ENCODE measurements at regions not wholly inside any gene's neighbourhood (a gene's known extent, or its start where the extent isn't known, plus 50 kb on each side); places are given as distances from the start of the nearest gene placed in this dataset.
"Not testable (repeated sequence)": the region's sequence is repeated elsewhere in the genome, so short reads cannot be mapped to it uniquely, and the experiment has no call there.

DNA sequence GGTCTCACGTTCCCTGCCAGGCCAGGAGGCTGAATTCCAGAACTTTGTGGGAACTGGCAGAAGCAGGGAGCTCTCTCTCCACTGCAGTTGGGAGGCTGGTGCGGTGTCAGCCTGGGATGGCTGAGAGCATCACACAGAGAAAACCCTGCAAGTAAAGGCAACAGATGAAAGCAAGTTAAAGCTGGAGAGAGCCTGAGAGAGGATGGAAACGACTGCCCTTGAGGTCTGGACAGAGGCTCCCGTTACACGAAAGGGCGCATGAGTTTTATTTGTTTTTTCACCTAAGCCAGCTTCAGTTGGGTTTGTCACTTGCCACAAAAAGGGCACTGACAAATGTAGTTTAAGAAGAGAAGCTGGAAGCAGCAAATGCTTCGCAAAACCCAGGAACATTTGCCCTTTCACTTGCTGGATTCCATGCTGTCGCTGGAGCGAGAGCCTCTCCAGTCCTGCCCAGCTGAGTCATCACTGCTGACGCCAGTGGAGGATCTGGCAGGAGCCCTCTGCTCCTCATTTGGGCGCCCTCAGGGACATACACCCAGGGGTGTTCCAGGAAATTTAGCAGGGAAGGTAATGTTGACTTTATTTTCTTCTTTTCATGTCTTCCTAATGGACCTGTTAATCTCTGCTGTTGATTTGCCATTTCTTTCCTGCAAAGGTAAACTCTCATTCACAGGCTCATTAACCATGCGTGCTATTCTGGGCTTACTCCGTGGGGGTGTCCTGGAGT is 308.8 kb upstream of the SFSWAP start:
- not testable (repeated sequence) for H3K9me3 Mint-ChIP-seq; DNase-seq; H3K36me3 Mint-ChIP-seq (ENCODE audit: insufficient read depth); H3K4me3 Mint-ChIP-seq; H3K4me1 Mint-ChIP-seq (ENCODE audit: low read depth in 2 of 2); H3K27ac Mint-ChIP-seq; ATAC-seq (replicated peaks)
- peaks cover 0 to 21% of the 10 kb centered on the region in 2 donors for H3K27me3 Mint-ChIP-seq

- Mint-ChIP-seq H3K4me3 (no peak overlapping the region), H3K4me1 (ENCODE audit: low read depth in 2 of 2) (no peaks in the 10 kb centered on the region), H3K27me3 (peaks cover 0 to 21% of the 10 kb centered on the region in 2 donors), H3K36me3 (ENCODE audit: insufficient read depth) (no peaks in the 10 kb centered on the region), H3K27ac (no peak overlapping the region), H3K9me3 (peaks cover 5 to 8% of the 10 kb centered on the region in 2 donors)
- DNase-seq (no peak), ATAC-seq (replicated peaks) (no peak)
These were observed 308.0 kb upstream of the SFSWAP start for GRCh38 chr12:131402781-131403396.

DNA sequence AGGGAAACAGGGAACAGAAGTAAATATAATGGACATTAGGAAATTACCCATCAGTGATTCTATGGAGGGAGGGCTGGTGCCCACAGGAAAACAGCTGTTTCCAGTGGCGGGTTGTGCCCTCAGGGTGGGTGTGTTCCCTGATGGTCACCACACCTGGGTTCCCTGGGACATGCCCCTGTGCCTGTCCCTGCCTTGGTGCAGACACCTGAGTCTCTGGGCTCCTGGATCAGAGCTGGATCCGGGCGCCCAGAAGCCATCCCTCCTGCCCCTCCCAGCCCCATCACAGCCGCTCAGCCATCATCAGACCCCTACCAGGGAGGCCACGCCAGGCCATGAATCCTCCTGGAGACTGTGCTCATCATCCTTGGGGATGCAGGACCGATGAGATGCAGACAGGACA is 307.2 kb upstream of the SFSWAP start:
- DNase-seq (no peak), ATAC-seq (replicated peaks) (no peak)
- peaks cover 5 to 7% of the 10 kb centered on the region in 2 donors for H3K9me3 Mint-ChIP-seq
- H3K4me1 Mint-ChIP-seq (ENCODE audit: low read depth in 2 of 2): no peaks in the 10 kb centered on the region
- no peak overlapping the region for H3K27ac Mint-ChIP-seq
- H3K27me3 Mint-ChIP-seq: peaks cover 0 to 21% of the 10 kb centered on the region in 2 donors
- no peaks in the 10 kb centered on the region for H3K36me3 Mint-ChIP-seq (ENCODE audit: insufficient read depth)
- H3K4me3 Mint-ChIP-seq: no peak overlapping the region

DNA sequence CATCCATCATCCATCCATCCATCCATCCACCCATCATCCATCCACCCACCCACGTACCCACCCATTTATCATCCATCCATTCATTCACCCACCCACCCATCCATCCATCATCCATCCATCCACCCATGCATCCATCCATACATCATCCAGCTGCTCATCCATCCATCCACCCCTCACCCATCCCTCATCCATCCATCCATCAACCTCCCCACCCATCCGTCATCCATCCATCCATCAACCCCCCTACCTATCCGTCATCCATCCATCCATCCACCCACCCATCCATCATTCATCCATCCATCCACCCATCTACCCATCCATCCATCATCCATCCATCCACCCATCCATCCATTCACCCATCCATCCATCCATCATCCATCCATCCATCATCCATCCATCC is 306.2 kb upstream of the SFSWAP start:
- Mint-ChIP-seq H3K9me3 (peaks cover 0 to under 1% of the 10 kb centered on the region in 2 donors), H3K36me3 (ENCODE audit: insufficient read depth) (no peaks in the 10 kb centered on the region), H3K27ac (no peak overlapping the region), H3K4me1 (ENCODE audit: low read depth in 2 of 2) (no peaks in the 10 kb centered on the region), H3K4me3 (no peak overlapping the region), H3K27me3 (peaks cover 3 to 21% of the 10 kb centered on the region in 2 donors)
- no peak for DNase-seq
- no peak for ATAC-seq (replicated peaks)

DNA sequence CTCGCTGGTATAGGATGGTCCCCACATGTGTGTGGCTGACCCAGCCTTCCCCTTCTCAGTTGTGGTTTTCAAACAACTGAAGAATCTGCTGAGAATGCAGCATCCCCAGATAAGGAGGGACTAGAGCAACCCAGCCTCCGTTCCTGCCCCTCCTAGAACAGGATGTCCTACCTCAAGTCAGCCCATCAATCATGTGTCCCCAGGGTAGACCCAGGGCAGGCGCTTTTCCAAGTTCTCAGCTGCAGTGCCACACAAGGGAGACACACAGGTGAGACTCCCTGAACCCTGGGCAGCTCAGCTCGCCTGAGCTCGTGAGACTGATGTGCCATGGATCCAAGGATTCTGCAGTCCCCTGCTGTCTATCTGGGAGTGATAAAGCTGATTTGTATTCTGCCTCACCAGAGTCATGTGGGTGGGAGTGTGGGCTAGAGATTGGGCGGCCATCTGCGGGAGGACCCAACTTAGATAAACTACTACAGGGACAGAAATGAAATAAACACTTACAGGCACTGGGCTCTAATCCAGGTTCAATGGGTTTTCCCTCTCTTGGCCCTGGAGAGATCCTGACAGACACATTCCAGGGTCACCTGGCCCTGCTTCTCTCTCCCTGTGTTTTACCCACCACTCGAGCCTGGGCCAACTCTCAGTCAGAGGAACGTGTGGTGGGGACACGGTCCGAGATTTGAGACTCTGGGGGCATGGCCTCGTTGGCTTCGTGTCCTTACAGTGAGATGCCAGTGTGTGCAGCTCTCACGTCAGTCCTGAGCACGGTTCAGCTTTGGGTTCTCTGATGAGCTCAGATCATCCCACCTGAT is 303.5 kb upstream of the SFSWAP start:
- no peak for DNase-seq
- ATAC-seq (replicated peaks): no peak
- Mint-ChIP-seq H3K36me3 (ENCODE audit: insufficient read depth) (no peaks in the 10 kb centered on the region), H3K4me1 (ENCODE audit: low read depth in 2 of 2) (no peaks in the 10 kb centered on the region), H3K27ac (no peak overlapping the region), H3K9me3 (no peaks in the 10 kb centered on the region), H3K4me3 (no peak overlapping the region), H3K27me3 (peaks cover 16 to 35% of the 10 kb centered on the region in 2 donors)

DNA sequence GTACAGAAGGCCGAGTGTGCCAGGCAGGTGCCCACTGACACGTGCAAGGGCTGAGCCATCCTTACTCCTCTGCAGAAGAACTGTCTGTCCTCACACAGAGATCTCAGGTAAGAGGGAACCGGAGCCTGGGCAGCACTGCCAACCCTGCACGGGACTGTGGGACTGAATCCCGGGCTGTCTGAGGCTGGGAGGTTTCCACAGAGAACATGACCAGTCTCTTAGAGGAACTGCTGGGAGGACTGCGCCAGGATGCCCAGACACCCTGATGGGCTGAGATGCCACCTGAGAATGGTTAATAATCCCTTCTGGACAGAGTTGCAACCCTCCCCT is 302.9 kb upstream of the SFSWAP start:
- DNase-seq (no peak), ATAC-seq (replicated peaks) (no peak)
- peaks cover 21 to 40% of the 10 kb centered on the region in 2 donors for H3K27me3 Mint-ChIP-seq
- H3K27ac Mint-ChIP-seq: no peak overlapping the region
- no peaks in the 10 kb centered on the region for H3K36me3 Mint-ChIP-seq (ENCODE audit: insufficient read depth)
- no peaks in the 10 kb centered on the region for H3K9me3 Mint-ChIP-seq
- H3K4me3 Mint-ChIP-seq: no peak overlapping the region
- no peaks in the 10 kb centered on the region for H3K4me1 Mint-ChIP-seq (ENCODE audit: low read depth in 2 of 2)

GRCh38 chr12:131408484-131408883 is 302.4 kb upstream of the SFSWAP start:
- H3K27ac Mint-ChIP-seq: no peak overlapping the region
- no peaks in the 10 kb centered on the region for H3K9me3 Mint-ChIP-seq
- DNase-seq (no peak), ATAC-seq (replicated peaks) (no peak)
- H3K4me1 Mint-ChIP-seq (ENCODE audit: low read depth in 2 of 2): no peaks in the 10 kb centered on the region
- H3K4me3 Mint-ChIP-seq: no peak overlapping the region
- peaks cover 21 to 41% of the 10 kb centered on the region in 2 donors for H3K27me3 Mint-ChIP-seq
- no peaks in the 10 kb centered on the region for H3K36me3 Mint-ChIP-seq (ENCODE audit: insufficient read depth)

DNA sequence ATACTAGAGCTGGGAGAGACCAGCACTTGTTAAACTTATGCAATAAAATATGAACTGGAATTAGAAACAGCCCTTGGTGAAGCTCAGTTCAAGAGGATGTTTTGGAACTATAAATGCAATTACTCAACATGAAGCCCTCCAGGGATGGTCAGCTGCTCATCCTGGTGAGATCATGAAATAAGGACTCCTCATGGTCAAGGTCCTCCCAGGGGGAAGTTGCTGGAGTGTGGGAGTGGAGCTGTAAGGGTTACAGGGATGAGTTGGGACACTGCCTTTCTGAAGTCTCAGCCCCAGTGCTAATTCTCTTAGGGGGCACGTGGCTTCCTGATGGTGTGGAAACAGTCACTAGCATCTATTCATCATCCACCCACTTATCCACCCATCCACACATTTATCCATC is 301.7 kb upstream of the SFSWAP start:
- Mint-ChIP-seq H3K36me3 (ENCODE audit: insufficient read depth) (no peaks in the 10 kb centered on the region), H3K4me1 (ENCODE audit: low read depth in 2 of 2) (no peaks in the 10 kb centered on the region), H3K9me3 (no peaks in the 10 kb centered on the region), H3K27me3 (peaks cover 21 to 40% of the 10 kb centered on the region in 2 donors), H3K27ac (no peak overlapping the region), H3K4me3 (no peak overlapping the region)
- DNase-seq: no peak
- no peak for ATAC-seq (replicated peaks)

GRCh38 chr12:131411827-131412226 is 299.1 kb upstream of the SFSWAP start:
- H3K9me3 Mint-ChIP-seq; ATAC-seq (replicated peaks); H3K4me3 Mint-ChIP-seq; H3K27ac Mint-ChIP-seq; DNase-seq; H3K4me1 Mint-ChIP-seq (ENCODE audit: low read depth in 2 of 2); H3K36me3 Mint-ChIP-seq (ENCODE audit: insufficient read depth): not testable (repeated sequence)
- peaks cover 20 to 21% of the 10 kb centered on the region in 2 donors for H3K27me3 Mint-ChIP-seq

DNA sequence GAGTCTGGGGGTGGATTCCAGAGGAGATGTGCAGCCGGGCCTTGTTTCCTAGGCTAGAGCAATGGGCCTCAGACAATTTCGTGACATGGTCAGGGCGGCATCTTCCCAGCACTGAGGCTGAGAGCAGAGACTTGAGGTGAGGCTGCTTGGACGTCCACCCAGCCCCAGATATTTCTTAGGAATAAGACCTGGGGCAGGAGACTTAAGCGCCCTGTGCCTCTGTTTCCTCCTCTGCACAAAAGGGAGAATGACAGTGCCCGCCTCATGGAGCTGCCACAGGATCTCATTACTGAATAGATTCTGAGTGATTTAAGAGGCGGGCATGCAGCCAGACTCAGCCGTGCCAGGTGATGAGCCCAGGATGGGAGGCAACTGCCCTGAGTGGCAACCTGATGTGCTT is 297.9 kb upstream of the SFSWAP start:
- Mint-ChIP-seq H3K27ac (no peak overlapping the region), H3K9me3 (no peaks in the 10 kb centered on the region), H3K4me1 (ENCODE audit: low read depth in 2 of 2) (no peaks in the 10 kb centered on the region), H3K4me3 (no peak overlapping the region), H3K36me3 (ENCODE audit: insufficient read depth) (no peaks in the 10 kb centered on the region), H3K27me3 (peaks cover 20 to 21% of the 10 kb centered on the region in 2 donors)
- ATAC-seq (replicated peaks): no peak
- DNase-seq: no peak

- Mint-ChIP-seq H3K9me3 (no peaks in the 10 kb centered on the region), H3K27me3 (peaks cover 20 to 21% of the 10 kb centered on the region in 2 donors), H3K4me1 (ENCODE audit: low read depth in 2 of 2) (no peaks in the 10 kb centered on the region), H3K36me3 (ENCODE audit: insufficient read depth) (no peaks in the 10 kb centered on the region), H3K4me3 (no peak overlapping the region), H3K27ac (no peak overlapping the region)
- ATAC-seq (replicated peaks): no peak
- no peak for DNase-seq
These were observed 297.4 kb upstream of the SFSWAP start for GRCh38 chr12:131413471-131413870.

DNA sequence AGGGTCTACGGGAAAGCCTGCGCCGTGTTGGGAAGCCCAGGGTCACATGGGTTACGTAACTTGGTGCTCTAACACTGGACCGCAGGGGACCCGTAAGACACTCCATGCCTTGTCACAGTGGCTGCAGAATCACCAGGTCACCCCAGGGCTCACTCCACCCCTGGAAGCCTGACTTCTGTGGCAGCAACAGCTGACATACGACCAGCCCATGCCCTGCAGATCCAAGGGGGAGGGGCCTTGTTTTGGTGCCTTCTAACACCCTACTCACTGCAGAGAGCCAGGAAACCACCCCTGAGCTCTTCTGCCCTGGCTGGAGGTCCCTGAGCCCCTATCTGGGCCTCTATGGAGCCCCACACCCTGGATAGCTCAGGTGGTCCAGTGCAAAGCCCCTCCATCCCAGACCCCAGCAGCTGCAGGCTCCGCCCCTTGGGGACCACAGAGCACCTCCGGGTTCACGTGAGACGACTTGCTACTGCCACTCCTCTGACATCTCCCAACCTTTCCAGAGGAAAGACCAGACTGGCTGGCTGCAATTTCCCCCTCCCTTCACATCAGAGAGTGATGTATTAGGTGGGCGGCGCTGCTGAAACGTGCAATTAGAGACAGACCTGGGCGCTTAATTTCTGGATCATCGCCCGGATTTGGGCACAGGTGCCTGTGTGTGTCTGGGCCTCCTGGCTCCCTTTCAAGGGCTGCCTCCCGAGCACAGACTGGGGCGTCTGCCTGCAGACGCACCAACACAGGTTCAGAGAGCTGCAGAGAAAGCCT is 296.6 kb upstream of the SFSWAP start:
- not testable (repeated sequence) for H3K36me3 Mint-ChIP-seq (ENCODE audit: insufficient read depth); H3K9me3 Mint-ChIP-seq

DNA sequence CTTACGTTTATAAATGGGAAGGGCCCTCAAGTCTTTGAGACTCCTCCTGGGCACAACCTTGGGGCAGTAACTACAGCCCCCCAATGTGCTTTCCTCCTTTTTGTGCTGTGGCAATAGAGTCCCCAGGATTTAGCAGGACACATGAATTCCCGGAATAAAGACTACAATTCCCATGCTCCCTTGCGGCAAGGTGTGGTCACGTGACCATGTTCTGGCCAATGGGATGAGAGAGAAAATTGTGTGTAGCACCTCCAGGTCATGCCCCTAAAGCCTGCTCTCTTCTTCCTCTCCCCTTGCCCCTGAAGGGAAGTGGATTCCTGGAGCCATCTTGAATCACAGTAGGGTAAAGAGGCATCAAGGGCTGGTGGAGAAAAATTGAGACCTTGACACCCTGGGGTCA is 295.1 kb upstream of the SFSWAP start:
- Mint-ChIP-seq H3K4me3 (no peak overlapping the region), H3K9me3 (no peaks in the 10 kb centered on the region), H3K36me3 (ENCODE audit: insufficient read depth) (no peaks in the 10 kb centered on the region), H3K4me1 (ENCODE audit: low read depth in 2 of 2) (no peaks in the 10 kb centered on the region), H3K27me3 (peaks cover 12 to 34% of the 10 kb centered on the region in 2 donors), H3K27ac (no peak overlapping the region)
- DNase-seq (no peak), ATAC-seq (replicated peaks) (no peak)

More for the DNA sequence above, 296.6 kb upstream of the SFSWAP start:
- H3K4me3 Mint-ChIP-seq; DNase-seq; ATAC-seq (replicated peaks); H3K27ac Mint-ChIP-seq; H3K4me1 Mint-ChIP-seq (ENCODE audit: low read depth in 2 of 2): not testable (repeated sequence)
- H3K27me3 Mint-ChIP-seq: peaks cover 21 to 24% of the 10 kb centered on the region in 2 donors

Measured in effector memory CD8-positive, alpha-beta T cell (primary cell).